Smooth muscle cell (in vitro differentiated cells): ENCODE measurements at regions not wholly inside any gene's neighbourhood (a gene's known extent, or its start where the extent isn't known, plus 50 kb on each side); places are given as distances from the start of the nearest gene placed in this dataset.

Experiments
- DNase-seq: peaks from one replicate; lab custom pipeline; 2025; ENCODE audit not compliant: unreplicated experiment; lab: John Stamatoyannopoulos, UW
- H2AFZ ChIP-seq: fragments of 200-600 bp; sonication (generic); 2 replicates; pipeline ENCODE4 v1.6.0; 2016; ENCODE audit warnings: antibody characterized with exemption, low read depth, mild to moderate bottlenecking
- H3F3A ChIP-seq: fragments of 200-600 bp; sonication (generic); 2 replicates; pipeline ENCODE4 v1.6.0; 2017; ENCODE audit warnings: antibody characterized with exemption, low read depth
- H3K27ac ChIP-seq: fragments of 200-600 bp; sonication (generic); 2 replicates; pipeline ENCODE4 v1.5.1; 2016; ENCODE audit warnings: low read depth, mild to moderate bottlenecking
- H3K27me3 ChIP-seq: fragments of 200-600 bp; sonication (generic); 2 replicates; pipeline ENCODE4 v1.6.1; 2016; ENCODE audit warnings: low read depth, mild to moderate bottlenecking
- H3K36me3 ChIP-seq: fragments of 200-600 bp; sonication (generic); 2 replicates; pipeline ENCODE4 v1.5.1; 2016; ENCODE audit warnings: low read depth
- H3K4me1 ChIP-seq: fragments of 200-600 bp; sonication (generic); 2 replicates; pipeline ENCODE4 v1.5.1; 2016; ENCODE audit warnings: low read depth
- H3K4me2 ChIP-seq: fragments of 200-600 bp; sonication (generic); 2 replicates; pipeline ENCODE4 v1.6.0; 2016; ENCODE audit warnings: mild to moderate bottlenecking
- H3K4me3 ChIP-seq: fragments of 200-600 bp; sonication (generic); 2 replicates; pipeline ENCODE4 v1.5.1; 2016; ENCODE audit warnings: mild to moderate bottlenecking
- H3K79me2 ChIP-seq: fragments of 200-600 bp; sonication (generic); 2 replicates; pipeline ENCODE4 v1.6.0; 2016; ENCODE audit warnings: low read depth, mild to moderate bottlenecking
- H3K9ac ChIP-seq: fragments of 200-600 bp; sonication (generic); 2 replicates; pipeline ENCODE4 v1.6.0; 2016; ENCODE audit warnings: low read depth
- H3K9me3 ChIP-seq: fragments of 200-600 bp; sonication (generic); replicated peaks from 2 replicates; pipeline ENCODE4 v1.5.1; 2016; ENCODE audit warnings: low read depth
- H4K20me1 ChIP-seq: fragments of 200-600 bp; sonication (generic); 2 replicates; pipeline ENCODE4 v1.6.0; 2016; ENCODE audit warnings: low read depth
- CTCF ChIP-seq: fragments of 200-600 bp; sonication (generic); IDR thresholded peaks from 2 replicates; pipeline ENCODE4 v1.5.1; 2017; ENCODE audit warnings: borderline replicate concordance, mild to moderate bottlenecking, antibody characterized with exemption; ENCODE audit not compliant: insufficient read depth, poor library complexity, severe bottlenecking
- WGBS: methylation state at CpG from one replicate; pipeline ENCODE4 v1.1.7; 2016; ENCODE audit warnings: low lambda C conversion rate; 5-methylcytosine and 5-hydroxymethylcytosine counted together

GRCh38 chr6:156199182-156199581 lies 578.0 kb upstream of the ARID1B start:
- Histone ChIP-seq H3K27ac (no peak overlapping the region), H3K4me2 (no peak overlapping the region), H3K9ac (no peak overlapping the region), H3K4me1 (no peaks in the 10 kb centered on the region), H2AFZ (no peak overlapping the region), H3K27me3 (no peaks in the 10 kb centered on the region), H4K20me1 (no peaks in the 10 kb centered on the region), H3K36me3 (no peaks in the 10 kb centered on the region), H3K79me2 (no peaks in the 10 kb centered on the region), H3K9me3 (no peaks in the 10 kb centered on the region), H3K4me3 (no peak overlapping the region), H3F3A (no peaks in the 10 kb centered on the region)
- no peak for TF ChIP-seq CTCF
- DNase-seq: no peak
- WGBS: 97% methylated on average over 5 of the region's 5 CpGs

GRCh38 chr6:156197513-156197912 lies 579.7 kb upstream of the ARID1B start:
- H3K27me3 ChIP-seq: no peaks in the 10 kb centered on the region
- H3K4me3 ChIP-seq: no peak overlapping the region
- H4K20me1 ChIP-seq: no peaks in the 10 kb centered on the region
- no peaks in the 10 kb centered on the region for H3F3A ChIP-seq
- H3K9me3 ChIP-seq: no peaks in the 10 kb centered on the region
- no peak overlapping the region for H3K27ac ChIP-seq
- H3K4me2 ChIP-seq: no peak overlapping the region
- H3K79me2 ChIP-seq: no peaks in the 10 kb centered on the region
- no peaks in the 10 kb centered on the region for H3K4me1 ChIP-seq
- no peak overlapping the region for H2AFZ ChIP-seq
- no peaks in the 10 kb centered on the region for H3K36me3 ChIP-seq
- DNase-seq: no peak
- H3K9ac ChIP-seq: no peak overlapping the region
- 83% methylated on average over 2 of the region's 2 CpGs for WGBS
- no peak for TF ChIP-seq CTCF

GRCh38 chr6:156194981-156195380 lies 582.2 kb upstream of the ARID1B start:
- DNase-seq: no peak
- no peaks in the 10 kb centered on the region for H4K20me1 ChIP-seq
- H2AFZ ChIP-seq: no peak overlapping the region
- 86% methylated on average over 2 of the region's 2 CpGs for WGBS
- no peak for TF ChIP-seq CTCF
- H3K4me2 ChIP-seq: no peak overlapping the region
- no peak overlapping the region for H3K9ac ChIP-seq
- no peak overlapping the region for H3K4me3 ChIP-seq
- no peaks in the 10 kb centered on the region for H3K27me3 ChIP-seq
- no peak overlapping the region for H3K27ac ChIP-seq
- H3K36me3 ChIP-seq: no peaks in the 10 kb centered on the region
- no peaks in the 10 kb centered on the region for H3K79me2 ChIP-seq
- no peaks in the 10 kb centered on the region for H3K9me3 ChIP-seq
- H3F3A ChIP-seq: no peaks in the 10 kb centered on the region
- no peaks in the 10 kb centered on the region for H3K4me1 ChIP-seq

- Histone ChIP-seq H2AFZ (no peak overlapping the region), H3K27ac (no peak overlapping the region), H3K9me3 (no peaks in the 10 kb centered on the region), H3F3A (no peaks in the 10 kb centered on the region), H3K4me3 (no peak overlapping the region), H4K20me1 (no peaks in the 10 kb centered on the region), H3K9ac (no peak overlapping the region), H3K4me1 (no peaks in the 10 kb centered on the region), H3K36me3 (no peaks in the 10 kb centered on the region), H3K27me3 (no peaks in the 10 kb centered on the region), H3K79me2 (no peaks in the 10 kb centered on the region), H3K4me2 (no peak overlapping the region)
- 87% methylated on average over 4 of the region's 4 CpGs for WGBS
- no peak for DNase-seq
- no peak for TF ChIP-seq CTCF
Observed at GRCh38 chr6:156193381-156193780, 583.8 kb upstream of the ARID1B start.
